Left ventricle myocardium inferior (tissue), 1 donor: ENCODE measurements at regions not wholly inside any gene's neighbourhood (a gene's known extent, or its start where the extent isn't known, plus 50 kb on each side); places are given as distances from the start of the nearest gene placed in this dataset.

Experiments used
- DNase-seq: peaks from one replicate; pipeline ENCODE4 v3.0.0-alpha.2; 2020
- H3K27ac ChIP-seq: fragments of 200-600 bp; replicated peaks from 2 replicates; pipeline ENCODE4 v1.8.0; 2021
- H3K27me3 ChIP-seq: fragments of 200-600 bp; 2 replicates; pipeline ENCODE4 v1.8.0; 2021; ENCODE audit warnings: low read depth
- H3K36me3 ChIP-seq: fragments of 200-600 bp; 2 replicates; pipeline ENCODE4 v1.8.0; 2021
- H3K4me1 ChIP-seq: fragments of 200-600 bp; 2 replicates; pipeline ENCODE4 v1.8.0; 2021
- H3K4me3 ChIP-seq: fragments of 200-600 bp; 2 replicates; pipeline ENCODE4 v1.8.0; 2021; ENCODE audit warnings: mild to moderate bottlenecking, moderate library complexity
- H3K9me3 ChIP-seq: fragments of 200-600 bp; replicated peaks from 2 replicates; pipeline ENCODE4 v1.8.0; 2021
- intact Hi-C: fragments of 100-400 bp; cut with micrococcal nuclease; formaldehyde crosslinking; loops from one replicate; pipeline ENCODE4 v1.11.0; 2022
- TF ChIP-seq, protein P1 (sequence below): fragments of 200-600 bp; IDR thresholded peaks from 2 replicates; pipeline ENCODE4 v1.8.0; 2021; ENCODE audit warnings: antibody characterized with exemption, mild to moderate bottlenecking, borderline replicate concordance
- donor health status: DM: no; HTN: yes; CAD: no; lungs with severe emphysema.

- TF ChIP-seq, protein P1, sequence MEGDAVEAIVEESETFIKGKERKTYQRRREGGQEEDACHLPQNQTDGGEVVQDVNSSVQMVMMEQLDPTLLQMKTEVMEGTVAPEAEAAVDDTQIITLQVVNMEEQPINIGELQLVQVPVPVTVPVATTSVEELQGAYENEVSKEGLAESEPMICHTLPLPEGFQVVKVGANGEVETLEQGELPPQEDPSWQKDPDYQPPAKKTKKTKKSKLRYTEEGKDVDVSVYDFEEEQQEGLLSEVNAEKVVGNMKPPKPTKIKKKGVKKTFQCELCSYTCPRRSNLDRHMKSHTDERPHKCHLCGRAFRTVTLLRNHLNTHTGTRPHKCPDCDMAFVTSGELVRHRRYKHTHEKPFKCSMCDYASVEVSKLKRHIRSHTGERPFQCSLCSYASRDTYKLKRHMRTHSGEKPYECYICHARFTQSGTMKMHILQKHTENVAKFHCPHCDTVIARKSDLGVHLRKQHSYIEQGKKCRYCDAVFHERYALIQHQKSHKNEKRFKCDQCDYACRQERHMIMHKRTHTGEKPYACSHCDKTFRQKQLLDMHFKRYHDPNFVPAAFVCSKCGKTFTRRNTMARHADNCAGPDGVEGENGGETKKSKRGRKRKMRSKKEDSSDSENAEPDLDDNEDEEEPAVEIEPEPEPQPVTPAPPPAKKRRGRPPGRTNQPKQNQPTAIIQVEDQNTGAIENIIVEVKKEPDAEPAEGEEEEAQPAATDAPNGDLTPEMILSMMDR: no peak
- Histone ChIP-seq H3K4me1 (peaks cover 34% of the 10 kb centered on the region), H3K36me3 (no peaks in the 10 kb centered on the region), H3K9me3 (peaks cover 6% of the 10 kb centered on the region), H3K27me3 (no peaks in the 10 kb centered on the region), H3K4me3 (no peak overlapping the region), H3K27ac (no peak overlapping the region)
- intact Hi-C loops: no loop called here
- DNase-seq: no peak
Observed at GRCh38 chr9:89742660-89743059, 137.8 kb downstream of the GADD45G start.

- DNase-seq: no peak
- TF ChIP-seq, protein P1: no peak
Observed at GRCh38 chr9:89743216-89743572, 138.4 kb downstream of the GADD45G start.

GRCh38 chr9:89743573-89744254 is 138.9 kb downstream of the GADD45G start:
- no peak overlapping the region for H3K4me3 ChIP-seq
- H3K9me3 ChIP-seq: peaks cover 6% of the 10 kb centered on the region
- peaks cover 34% of the 10 kb centered on the region for H3K4me1 ChIP-seq
- TF ChIP-seq, protein P1: no peak
- H3K36me3 ChIP-seq: no peaks in the 10 kb centered on the region
- no peaks in the 10 kb centered on the region for H3K27me3 ChIP-seq
- no peak for DNase-seq
- intact Hi-C loops: no loop called here
- no peak overlapping the region for H3K27ac ChIP-seq

More at GRCh38 chr9:89743216-89743572, 138.4 kb downstream of the GADD45G start:
- peaks cover 6% of the 10 kb centered on the region for H3K9me3 ChIP-seq
- H3K4me3 ChIP-seq: no peak overlapping the region
- H3K36me3 ChIP-seq: no peaks in the 10 kb centered on the region
- H3K27ac ChIP-seq: no peak overlapping the region
- H3K4me1 ChIP-seq: peaks cover 34% of the 10 kb centered on the region
- intact Hi-C loops: no loop called here
- H3K27me3 ChIP-seq: no peaks in the 10 kb centered on the region

DNA sequence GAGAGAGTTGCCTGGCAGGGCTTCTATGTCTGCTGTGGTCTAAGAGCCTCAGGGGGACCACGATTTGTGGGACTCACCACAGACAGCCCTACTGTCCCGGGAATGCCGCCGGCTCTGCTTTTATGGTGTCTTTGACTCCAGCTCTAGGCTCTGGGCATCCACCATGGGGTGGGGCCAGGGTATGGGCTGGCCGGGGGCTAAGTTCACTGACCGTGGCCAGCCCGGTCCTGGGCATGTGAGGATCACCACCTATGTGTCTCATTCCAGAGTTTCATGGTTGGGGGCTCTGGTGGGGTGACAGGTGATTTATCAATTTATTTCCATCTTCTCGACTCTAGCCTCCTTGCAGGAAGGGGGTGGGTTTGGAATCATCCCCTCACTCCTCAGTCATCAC is 139.4 kb downstream of the GADD45G start:
- Histone ChIP-seq H3K4me1 (peaks cover 38% of the 10 kb centered on the region), H3K27ac (no peak overlapping the region), H3K27me3 (no peaks in the 10 kb centered on the region), H3K9me3 (peaks cover 6% of the 10 kb centered on the region), H3K4me3 (no peak overlapping the region), H3K36me3 (no peaks in the 10 kb centered on the region)
- intact Hi-C loops: no loop called here
- TF ChIP-seq, protein P1: no peak
- DNase-seq: no peak

- TF ChIP-seq, protein P1: no peak
- intact Hi-C loops: no loop called here
Observed at GRCh38 chr9:89744730-89745129, 139.9 kb downstream of the GADD45G start.

More at GRCh38 chr9:89744730-89745129, 139.9 kb downstream of the GADD45G start:
- H3K9me3 ChIP-seq: peaks cover 6% of the 10 kb centered on the region
- H3K4me3 ChIP-seq: no peak overlapping the region
- H3K4me1 ChIP-seq: peaks cover 38% of the 10 kb centered on the region
- DNase-seq: no peak
- no peaks in the 10 kb centered on the region for H3K36me3 ChIP-seq
- H3K27me3 ChIP-seq: no peaks in the 10 kb centered on the region
- H3K27ac ChIP-seq: no peak overlapping the region
